ENCODE measurements at regions not wholly inside any gene's neighbourhood (a gene's known extent, or its start where the extent isn't known, plus 50 kb on each side); places are given as distances from the start of the nearest gene placed in this dataset.

GRCh38 chr1:184141361-184141880 lies 89.9 kb downstream of the TSEN15 start:
- Histone ChIP-seq H3K36me3 (no peaks in the 10 kb centered on the region), H3K4me1 (no peaks in the 10 kb centered on the region), H3K27me3 (no peaks in the 10 kb centered on the region), H3K27ac (no peak overlapping the region), H3K4me3 (no peak overlapping the region), H3K9me3 (peaks cover 0 to 4% of the 10 kb centered on the region in 2 donors)
- intact Hi-C loops (cut with DNase I) = no loop called here
- DNase-seq (no peak), ATAC-seq (no peak)
- TF ChIP-seq CTCF (IDR thresholded peaks at IDR 0.05) = no peak

GRCh38 chr1:184143449-184143848 lies 91.9 kb downstream of the TSEN15 start:
- no peak for ATAC-seq
- DNase-seq = peak in 1 of 4 donors; percentile 32
- no peak for TF ChIP-seq CTCF (IDR thresholded peaks at IDR 0.05)

GRCh38 chr1:184145083-184145482 lies 93.6 kb downstream of the TSEN15 start:
- H3K27ac ChIP-seq = no peak overlapping the region
- no peaks in the 10 kb centered on the region for H3K27me3 ChIP-seq
- H3K36me3 ChIP-seq = no peaks in the 10 kb centered on the region
- no peak for TF ChIP-seq CTCF (IDR thresholded peaks at IDR 0.05)
- no peak overlapping the region for H3K4me3 ChIP-seq
- H3K4me1 ChIP-seq = no peaks in the 10 kb centered on the region
- ATAC-seq (no peak), DNase-seq (no peak)
- intact Hi-C loops (cut with DNase I) = no loop called here
- no peaks in the 10 kb centered on the region for H3K9me3 ChIP-seq

More at GRCh38 chr1:184143449-184143848, 91.9 kb downstream of the TSEN15 start:
- Histone ChIP-seq H3K9me3 (no peaks in the 10 kb centered on the region), H3K27ac (no peak overlapping the region), H3K27me3 (no peaks in the 10 kb centered on the region), H3K4me1 (no peaks in the 10 kb centered on the region), H3K36me3 (no peaks in the 10 kb centered on the region), H3K4me3 (no peak overlapping the region)
- intact Hi-C loops (cut with DNase I) = no loop called here

- intact Hi-C loops (cut with DNase I) = no loop called here
- no peaks in the 10 kb centered on the region for H3K27me3 ChIP-seq
- TF ChIP-seq CTCF (IDR thresholded peaks at IDR 0.05) = no peak
- ATAC-seq (no peak), DNase-seq (no peak)
- no peak overlapping the region for H3K27ac ChIP-seq
- peaks cover 4% of the 10 kb centered on the region in 2 donors for H3K4me1 ChIP-seq
- H3K9me3 ChIP-seq = no peaks in the 10 kb centered on the region
- H3K36me3 ChIP-seq = no peaks in the 10 kb centered on the region
- no peak overlapping the region for H3K4me3 ChIP-seq
Observed at GRCh38 chr1:184146202-184146601, 94.7 kb downstream of the TSEN15 start.

GRCh38 chr1:184150776-184151531 lies 99.4 kb downstream of the TSEN15 start:
- H3K27ac ChIP-seq = peak overlapping the region; percentile 9 to 90
- H3K9me3 ChIP-seq = no peaks in the 10 kb centered on the region
- peak; percentile 36 for ATAC-seq
- TF ChIP-seq CTCF (IDR thresholded peaks at IDR 0.05) = no peak
- no peaks in the 10 kb centered on the region for H3K27me3 ChIP-seq
- no peak overlapping the region for H3K4me3 ChIP-seq
- no peaks in the 10 kb centered on the region for H3K36me3 ChIP-seq
- DNase-seq = peak in 1 of 4 donors; percentile 51
- intact Hi-C loops (cut with DNase I) = no loop called here
- H3K4me1 ChIP-seq = peaks cover 12 to 34% of the 10 kb centered on the region in 2 donors

Measured in left lung (tissue), 4 donors.